HG03575 (cell line): ENCODE measurements at regions not wholly inside any gene's neighbourhood (a gene's known extent, or its start where the extent isn't known, plus 50 kb on each side); places are given as distances from the start of the nearest gene placed in this dataset.
"Not testable (repeated sequence)": the region's sequence is repeated elsewhere in the genome, so short reads cannot be mapped to it uniquely, and the experiment has no call there.

Experiments
- ATAC-seq: cut with Tn5 transposase; IDR thresholded peaks from one replicate; pipeline ENCODE4 v1.9.1; 2021; ENCODE audit not compliant: unreplicated experiment, insufficient number of reproducible peaks, low FRiP score; ENCODE audit errors: extremely low read depth

GRCh38 chr5:158609333-158610050 lies 490.2 kb downstream of the EBF1 start:
- no peak for ATAC-seq

GRCh38 chr5:158607088-158607487 lies 492.6 kb downstream of the EBF1 start:
- ATAC-seq = no peak

GRCh38 chr5:158606233-158606632 lies 493.5 kb downstream of the EBF1 start:
- no peak for ATAC-seq

GRCh38 chr5:158602981-158603380 lies 496.7 kb downstream of the EBF1 start:
- ATAC-seq = no peak

- no peak for ATAC-seq
These were observed 498.6 kb downstream of the EBF1 start for GRCh38 chr5:158601118-158601517.

GRCh38 chr5:158600679-158601078 lies 499.0 kb downstream of the EBF1 start:
- no peak for ATAC-seq

- no peak for ATAC-seq
These were observed 500.6 kb downstream of the EBF1 start for GRCh38 chr5:158599157-158599556.

- ATAC-seq = no peak
These were observed 505.0 kb downstream of the EBF1 start for GRCh38 chr5:158594595-158595242.

GRCh38 chr5:158593925-158594324 lies 505.8 kb downstream of the EBF1 start:
- ATAC-seq = no peak

- no peak for ATAC-seq
These were observed 508.3 kb downstream of the EBF1 start for GRCh38 chr5:158591301-158591863.

GRCh38 chr5:158590746-158591300 lies 508.9 kb downstream of the EBF1 start:
- ATAC-seq = no peak

- no peak for ATAC-seq
These were observed 509.8 kb downstream of the EBF1 start for GRCh38 chr5:158589939-158590338.

GRCh38 chr5:158588617-158589016 lies 511.1 kb downstream of the EBF1 start:
- no peak for ATAC-seq

- ATAC-seq = no peak
These were observed 513.7 kb downstream of the EBF1 start for GRCh38 chr5:158586054-158586453.

GRCh38 chr5:158582669-158583068 lies 517.0 kb downstream of the EBF1 start:
- not testable (repeated sequence) for ATAC-seq

GRCh38 chr5:158573829-158574228 lies 525.9 kb downstream of the EBF1 start:
- ATAC-seq = no peak

GRCh38 chr5:158570502-158570901 lies 529.2 kb downstream of the EBF1 start:
- no peak for ATAC-seq

GRCh38 chr5:158569534-158569933 lies 530.2 kb downstream of the EBF1 start:
- ATAC-seq = no peak

- no peak for ATAC-seq
These were observed 534.5 kb downstream of the EBF1 start for GRCh38 chr5:158565017-158565789.
